CD8-positive, alpha-beta memory T cell (primary cell): ENCODE measurements at regions not wholly inside any gene's neighbourhood (a gene's known extent, or its start where the extent isn't known, plus 50 kb on each side); places are given as distances from the start of the nearest gene placed in this dataset.
"Not testable (repeated sequence)": the region's sequence is repeated elsewhere in the genome, so short reads cannot be mapped to it uniquely, and the experiment has no call there.

Source experiments
- CTCF ChIA-PET: fragments of 350-600 bp; sonication (Branson Sonifier 250); formaldehyde crosslinking; loops from one replicate; lab custom pipeline; 2021; ENCODE audit warnings: antibody characterized with exemption; lab: Charles Lee
- POLR2A ChIA-PET: fragments of 350-600 bp; sonication (Branson Sonifier 250); formaldehyde crosslinking; loops from one replicate; lab custom pipeline; 2021; ENCODE audit warnings: antibody characterized with exemption; lab: Charles Lee
- DNase-seq, 5 donors: peaks; one replicate each; pipeline versions ENCODE4 v3.0.0 to v3.0.0-alpha.2; 2020 to 2022; ENCODE audit warnings: mixed read lengths in 1 of 5
- H3K27ac ChIP-seq: one replicate; pipeline ENCODE4 v1.7.0; 2013; ENCODE audit warnings: low read depth, mild to moderate bottlenecking, low read length, moderate library complexity
- H3K27me3 ChIP-seq: 2 replicates; pipeline ENCODE4 v1.7.0; 2013; ENCODE audit warnings: low read length, mild to moderate bottlenecking; ENCODE audit not compliant: insufficient read depth, poor library complexity, severe bottlenecking
- H3K36me3 ChIP-seq: 2 replicates; pipeline ENCODE4 v1.7.0; 2013; ENCODE audit warnings: mild to moderate bottlenecking, low read length, moderate library complexity; ENCODE audit not compliant: insufficient read depth
- H3K4me1 ChIP-seq: 2 replicates; pipeline ENCODE4 v1.7.0; 2013; ENCODE audit warnings: mild to moderate bottlenecking, low read length, moderate library complexity; ENCODE audit not compliant: insufficient read depth
- H3K4me3 ChIP-seq: 2 replicates; pipeline ENCODE4 v1.7.0; 2013; ENCODE audit warnings: mild to moderate bottlenecking, low read length
- H3K9me3 ChIP-seq: 2 replicates; pipeline ENCODE4 v1.7.0; 2013; ENCODE audit warnings: mild to moderate bottlenecking, low read length
- H3K27ac Mint-ChIP-seq, 8 donors: one replicate each; pipeline ENCODE4 v1.8.0; 2020 to 2021; ENCODE audit warnings: mixed read lengths in 8 of 8, mild to moderate bottlenecking in 6 of 8, inconsistent platforms in 3 of 8, moderate library complexity in 3 of 8
- H3K27me3 Mint-ChIP-seq, 2 donors: one replicate each; pipeline ENCODE4 v1.8.0; 2020 to 2021; ENCODE audit warnings: mixed read lengths in 2 of 2, mild to moderate bottlenecking in 1 of 2, moderate library complexity in 1 of 2
- H3K36me3 Mint-ChIP-seq, 3 donors: one replicate each; pipeline ENCODE4 v1.8.0; 2020 to 2021; ENCODE audit warnings: mixed read lengths in 3 of 3, inconsistent platforms in 1 of 3, mild to moderate bottlenecking in 1 of 3
- H3K4me1 Mint-ChIP-seq, 3 donors: one replicate each; pipeline ENCODE4 v1.8.0; 2020 to 2021; ENCODE audit warnings: mixed read lengths in 3 of 3, inconsistent platforms in 1 of 3, mild to moderate bottlenecking in 1 of 3
- H3K4me3 Mint-ChIP-seq, 7 donors: one replicate each; pipeline ENCODE4 v1.8.0; 2020 to 2021; ENCODE audit warnings: mixed read lengths in 7 of 7, mild to moderate bottlenecking in 6 of 7, moderate library complexity in 4 of 7, inconsistent platforms in 2 of 7
- H3K9me3 Mint-ChIP-seq, 5 donors: one replicate each; pipeline ENCODE4 v1.8.0; 2020 to 2022; ENCODE audit warnings: mixed read lengths in 5 of 5, mild to moderate bottlenecking in 3 of 5, moderate library complexity in 2 of 5, inconsistent platforms in 1 of 5

GRCh38 chr15:22273185-22273584, 185.5 kb upstream of the GOLGA6L22 start:
- H3K27ac Mint-ChIP-seq, POLR2A ChIA-PET, H3K36me3 Mint-ChIP-seq, H3K4me1 ChIP-seq, H3K27ac ChIP-seq, H3K27me3 Mint-ChIP-seq, DNase-seq, H3K4me3 Mint-ChIP-seq, H3K27me3 ChIP-seq, H3K4me1 Mint-ChIP-seq, H3K9me3 ChIP-seq, H3K36me3 ChIP-seq, CTCF ChIA-PET, H3K9me3 Mint-ChIP-seq, H3K4me3 ChIP-seq: not testable (repeated sequence)

DNA sequence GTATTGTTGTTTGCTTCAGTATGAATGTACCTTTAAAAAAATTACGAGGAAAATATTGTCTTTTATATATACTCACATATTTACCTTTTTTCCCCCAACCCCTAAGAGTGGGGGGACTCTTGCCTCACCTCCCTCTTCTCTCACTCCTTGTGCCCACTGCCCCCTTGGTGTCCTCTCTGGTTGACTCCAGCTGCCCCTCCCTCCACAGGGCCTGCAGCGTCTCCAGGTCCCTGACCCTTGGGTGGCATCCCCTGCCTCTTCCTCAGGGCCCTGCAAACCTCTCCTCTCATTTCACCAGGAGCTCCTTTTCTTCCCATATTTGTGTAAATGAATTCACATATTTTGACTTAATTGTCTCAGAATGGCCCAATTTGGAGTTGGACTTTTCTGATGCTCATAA, 184.3 kb upstream of the GOLGA6L22 start:
- H3K9me3 Mint-ChIP-seq, H3K27ac ChIP-seq, CTCF ChIA-PET, H3K4me3 ChIP-seq, H3K27ac Mint-ChIP-seq, H3K9me3 ChIP-seq, H3K36me3 ChIP-seq, DNase-seq, H3K4me3 Mint-ChIP-seq, POLR2A ChIA-PET, H3K4me1 ChIP-seq, H3K36me3 Mint-ChIP-seq, H3K27me3 Mint-ChIP-seq, H3K4me1 Mint-ChIP-seq, H3K27me3 ChIP-seq: not testable (repeated sequence)

DNA sequence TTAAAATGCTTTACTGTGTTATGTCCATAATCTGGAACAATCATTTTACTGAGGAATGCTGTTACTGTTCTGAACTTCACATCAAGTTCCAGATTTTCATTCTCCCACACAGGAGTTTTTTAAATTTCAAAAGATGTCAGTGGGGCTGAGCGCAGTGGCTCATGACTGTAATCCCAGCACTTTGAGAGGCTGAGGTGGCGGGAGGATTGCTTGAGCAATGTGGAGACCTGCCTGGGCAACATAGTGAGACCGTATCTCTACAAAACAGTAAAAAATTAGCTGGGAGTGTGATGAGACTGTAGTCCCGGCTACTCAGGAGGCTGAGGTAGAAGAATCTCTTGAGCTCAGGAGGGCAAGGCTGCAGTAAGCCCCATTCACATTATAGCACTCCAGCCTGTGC, 177.9 kb upstream of the GOLGA6L22 start:
- H3K27me3 ChIP-seq, CTCF ChIA-PET, H3K4me3 ChIP-seq, H3K36me3 Mint-ChIP-seq, H3K27ac Mint-ChIP-seq, H3K36me3 ChIP-seq, H3K9me3 Mint-ChIP-seq, H3K27ac ChIP-seq, H3K27me3 Mint-ChIP-seq, H3K9me3 ChIP-seq, POLR2A ChIA-PET, DNase-seq, H3K4me1 ChIP-seq, H3K4me3 Mint-ChIP-seq: not testable (repeated sequence)
- peaks cover 7 to 11% (median 8%) of the 10 kb centered on the region in 3 donors for H3K4me1 Mint-ChIP-seq

DNA sequence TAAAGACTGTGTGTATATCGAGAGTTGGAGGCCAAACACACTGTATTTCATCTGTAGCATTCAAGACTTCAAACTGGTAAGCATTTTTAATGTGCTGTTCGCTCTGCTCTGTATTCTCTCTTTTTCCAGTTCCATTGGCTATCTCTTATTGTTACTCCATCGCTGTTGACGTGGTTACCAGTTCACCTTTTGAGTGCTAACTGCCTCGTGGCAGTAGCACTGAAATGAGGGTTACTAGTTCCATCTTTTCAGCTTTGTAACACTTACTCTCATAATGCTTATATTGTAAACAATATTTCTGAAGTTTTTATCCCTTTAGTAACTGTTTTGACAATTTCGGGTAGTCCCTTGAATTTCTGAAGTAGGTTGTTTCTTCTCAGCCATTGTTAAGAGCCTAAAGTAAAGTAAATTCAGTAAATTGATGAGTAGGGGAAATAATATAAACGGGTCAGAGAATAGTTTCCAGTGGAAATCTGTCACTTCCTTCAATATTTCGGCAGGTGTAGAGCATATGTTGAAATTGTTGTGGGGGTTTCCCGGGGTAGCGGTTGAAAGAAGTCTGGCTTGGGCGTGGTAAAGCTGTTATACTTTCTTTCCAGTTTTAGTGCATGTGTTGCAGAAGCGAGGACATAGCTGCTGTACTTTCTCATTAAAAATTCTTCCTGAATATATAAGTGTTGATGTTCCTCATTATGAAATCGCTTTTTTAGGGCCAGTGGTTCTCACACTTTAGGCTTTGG, 175.7 kb upstream of the GOLGA6L22 start:
- H3K4me3 ChIP-seq, CTCF ChIA-PET: not testable (repeated sequence)
- peak overlapping the region in 7 of 8 donors; percentile 3 to 83 (median 13) for H3K27ac Mint-ChIP-seq

GRCh38 chr15:22284795-22285420, 173.8 kb upstream of the GOLGA6L22 start:
- H3K4me1 Mint-ChIP-seq: peaks cover 7 to 11% (median 8%) of the 10 kb centered on the region in 3 donors
- H3K4me3 Mint-ChIP-seq, POLR2A ChIA-PET, H3K27me3 ChIP-seq, DNase-seq, H3K27ac ChIP-seq, H3K27me3 Mint-ChIP-seq, H3K4me1 ChIP-seq, H3K36me3 Mint-ChIP-seq, H3K4me3 ChIP-seq, H3K36me3 ChIP-seq, H3K9me3 Mint-ChIP-seq, H3K9me3 ChIP-seq, CTCF ChIA-PET, H3K27ac Mint-ChIP-seq: not testable (repeated sequence)

More for the DNA sequence above, 175.7 kb upstream of the GOLGA6L22 start:
- H3K27ac ChIP-seq, H3K9me3 ChIP-seq, H3K4me1 ChIP-seq, H3K36me3 Mint-ChIP-seq, H3K27me3 Mint-ChIP-seq, H3K36me3 ChIP-seq, POLR2A ChIA-PET, H3K9me3 Mint-ChIP-seq, H3K27me3 ChIP-seq: not testable (repeated sequence)
- Mint-ChIP-seq H3K4me3 (peak overlapping the region in 5 of 7 donors; percentile 3 to 51 (median 18)), H3K4me1 (peaks cover 7 to 11% (median 8%) of the 10 kb centered on the region in 3 donors)
- DNase-seq: peak in 2 of 5 donors; percentile 13 to 24

DNA sequence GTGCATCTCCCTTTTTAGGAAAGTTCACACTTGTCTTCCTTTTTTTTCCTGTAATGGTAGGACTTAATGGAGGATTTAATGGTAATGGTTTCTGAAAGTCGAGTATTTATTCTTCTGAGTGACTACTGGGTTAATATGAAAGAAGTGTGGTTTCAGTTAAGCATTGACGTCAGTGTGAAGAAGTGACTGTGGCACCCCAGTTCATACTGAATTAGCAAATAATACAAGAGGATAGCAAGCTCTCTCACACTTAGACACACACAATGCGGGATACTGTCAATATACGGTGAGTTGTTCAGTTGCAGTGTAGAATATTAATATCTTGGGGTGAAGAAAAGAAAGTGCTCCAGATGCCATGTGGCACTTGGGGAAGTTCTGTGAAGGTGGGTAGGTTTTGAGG, 167.6 kb upstream of the GOLGA6L22 start:
- H3K9me3 ChIP-seq, CTCF ChIA-PET, H3K36me3 Mint-ChIP-seq, POLR2A ChIA-PET, H3K27ac Mint-ChIP-seq, H3K27ac ChIP-seq, H3K9me3 Mint-ChIP-seq, H3K4me1 ChIP-seq, H3K27me3 ChIP-seq, H3K36me3 ChIP-seq, H3K4me3 Mint-ChIP-seq, H3K4me3 ChIP-seq, H3K4me1 Mint-ChIP-seq, DNase-seq: not testable (repeated sequence)
- H3K27me3 Mint-ChIP-seq: peaks cover 4 to 13% of the 10 kb centered on the region in 2 donors

GRCh38 chr15:22303112-22303511, 155.6 kb upstream of the GOLGA6L22 start:
- H3K4me1 ChIP-seq, H3K9me3 Mint-ChIP-seq, H3K27me3 ChIP-seq, H3K4me3 ChIP-seq, H3K27ac Mint-ChIP-seq, POLR2A ChIA-PET, CTCF ChIA-PET, H3K9me3 ChIP-seq, H3K27ac ChIP-seq, H3K36me3 ChIP-seq, H3K36me3 Mint-ChIP-seq, DNase-seq, H3K4me1 Mint-ChIP-seq, H3K4me3 Mint-ChIP-seq: not testable (repeated sequence)
- H3K27me3 Mint-ChIP-seq: peaks cover 0 to 18% of the 10 kb centered on the region in 2 donors
